HepG2 (cell line): ENCODE measurements at regions not wholly inside any gene's neighbourhood (a gene's known extent, or its start where the extent isn't known, plus 50 kb on each side); places are given as distances from the start of the nearest gene placed in this dataset.

ENCODE experiments used
- ARNT2 ChIP-seq: sonication (generic); formaldehyde crosslinking; IDR thresholded peaks from 2 replicates; pipeline ENCODE4 v1.8.0; 2022; ENCODE audit warnings: mild to moderate bottlenecking, low read depth, missing genetic modification reagents, moderate library complexity
- ATRX ChIP-seq: sonication (generic); formaldehyde crosslinking; IDR thresholded peaks from 2 replicates; pipeline ENCODE4 v1.4.0; 2020; ENCODE audit warnings: missing genetic modification reagents, borderline replicate concordance
- BORCS8-MEF2B ChIP-seq: sonication (generic); formaldehyde crosslinking; IDR thresholded peaks from 2 replicates; pipeline ENCODE4 v1.8.0; 2022; ENCODE audit warnings: mild to moderate bottlenecking, missing genetic modification reagents
- CENPX ChIP-seq: sonication (generic); formaldehyde crosslinking; IDR thresholded peaks from 2 replicates; pipeline ENCODE4 v1.9.0; 2021; ENCODE audit warnings: mild to moderate bottlenecking, missing genetic modification reagents, moderate library complexity
- DR1 ChIP-seq: sonication (generic); formaldehyde crosslinking; IDR thresholded peaks from 2 replicates; pipeline ENCODE4 v1.8.0; 2021; ENCODE audit warnings: mild to moderate bottlenecking, missing genetic modification reagents, inconsistent platforms
- GATAD2A ChIP-seq: IDR thresholded peaks from 2 replicates; pipeline ENCODE4 v1.6.1; 2016
- MTF1 ChIP-seq: sonication (generic); formaldehyde crosslinking; IDR thresholded peaks from 2 replicates; pipeline ENCODE4 v1.5.0; 2020; ENCODE audit warnings: missing genetic modification reagents
- RBM22 ChIP-seq: fragments of 200-400 bp; formaldehyde crosslinking; optimal IDR thresholded peaks from 2 replicates; pipeline ENCODE3; 2017; ENCODE audit warnings: mild to moderate bottlenecking, low read length, moderate library complexity
- RELA ChIP-seq: sonication (generic); formaldehyde crosslinking; IDR thresholded peaks from 2 replicates; pipeline ENCODE4 v1.4.0; 2020; ENCODE audit warnings: missing genetic modification reagents
- RFXANK ChIP-seq: IDR thresholded peaks from 2 replicates; pipeline ENCODE4 v1.6.1; 2016
- SMC3 ChIP-seq: IDR thresholded peaks from 2 replicates; pipeline ENCODE4 v1.6.1; 2011; ENCODE audit warnings: low read length, improper control_type of control experiment
- STAG1 ChIP-seq: sonication (generic); formaldehyde crosslinking; IDR thresholded peaks from 2 replicates; pipeline ENCODE4 v1.4.0; 2020; ENCODE audit warnings: missing genetic modification reagents
- THAP11 ChIP-seq: IDR thresholded peaks from 2 replicates; pipeline ENCODE4 v1.6.1; 2016; ENCODE audit warnings: missing biosample characterization, missing genetic modification reagents
- TOE1 ChIP-seq: sonication (generic); formaldehyde crosslinking; IDR thresholded peaks from 2 replicates; pipeline ENCODE4 v1.4.0; 2020; ENCODE audit warnings: mild to moderate bottlenecking, missing genetic modification reagents
- ZBTB3 ChIP-seq: sonication (generic); formaldehyde crosslinking; IDR thresholded peaks from 2 replicates; pipeline ENCODE4 v1.4.0; 2020; ENCODE audit warnings: low read depth, mild to moderate bottlenecking, moderate library complexity, missing genetic modification reagents, borderline replicate concordance
- ZNF460 ChIP-seq: sonication (generic); formaldehyde crosslinking; IDR thresholded peaks from 2 replicates; pipeline ENCODE4 v1.5.1; 2020; ENCODE audit warnings: missing genetic modification reagents, mild to moderate bottlenecking, borderline replicate concordance
- ZNF567 ChIP-seq: sonication (generic); formaldehyde crosslinking; IDR thresholded peaks from 2 replicates; pipeline ENCODE4 v1.8.1; 2023; ENCODE audit warnings: mild to moderate bottlenecking, missing genetic modification reagents, borderline replicate concordance
- ZNF766 ChIP-seq: sonication (generic); formaldehyde crosslinking; IDR thresholded peaks from 2 replicates; pipeline ENCODE4 v1.5.0; 2020; ENCODE audit warnings: missing genetic modification reagents, borderline replicate concordance
- TF ChIP-seq, protein P1 (sequence below): sonication (generic); formaldehyde crosslinking; conservative IDR thresholded peaks from 2 replicates; pipeline ENCODE4 v1.4.0; 2020; ENCODE audit warnings: missing genetic modification reagents
- TF ChIP-seq, protein P2 (sequence below): sonication (generic); formaldehyde crosslinking; IDR thresholded peaks from 2 replicates; pipeline ENCODE4 v1.4.0; 2020; ENCODE audit warnings: mild to moderate bottlenecking, missing genetic modification reagents
- TF ChIP-seq, protein P3 (sequence below): sonication (generic); formaldehyde crosslinking; IDR thresholded peaks from 2 replicates; pipeline ENCODE4 v1.5.0; 2020; ENCODE audit warnings: missing genetic modification reagents, mild to moderate bottlenecking, borderline replicate concordance
- TF ChIP-seq, protein P4 (sequence below): sonication (generic); formaldehyde crosslinking; IDR thresholded peaks from 2 replicates; pipeline ENCODE4 v1.5.1; 2020; ENCODE audit warnings: mild to moderate bottlenecking, missing genetic modification reagents, borderline replicate concordance

DNA sequence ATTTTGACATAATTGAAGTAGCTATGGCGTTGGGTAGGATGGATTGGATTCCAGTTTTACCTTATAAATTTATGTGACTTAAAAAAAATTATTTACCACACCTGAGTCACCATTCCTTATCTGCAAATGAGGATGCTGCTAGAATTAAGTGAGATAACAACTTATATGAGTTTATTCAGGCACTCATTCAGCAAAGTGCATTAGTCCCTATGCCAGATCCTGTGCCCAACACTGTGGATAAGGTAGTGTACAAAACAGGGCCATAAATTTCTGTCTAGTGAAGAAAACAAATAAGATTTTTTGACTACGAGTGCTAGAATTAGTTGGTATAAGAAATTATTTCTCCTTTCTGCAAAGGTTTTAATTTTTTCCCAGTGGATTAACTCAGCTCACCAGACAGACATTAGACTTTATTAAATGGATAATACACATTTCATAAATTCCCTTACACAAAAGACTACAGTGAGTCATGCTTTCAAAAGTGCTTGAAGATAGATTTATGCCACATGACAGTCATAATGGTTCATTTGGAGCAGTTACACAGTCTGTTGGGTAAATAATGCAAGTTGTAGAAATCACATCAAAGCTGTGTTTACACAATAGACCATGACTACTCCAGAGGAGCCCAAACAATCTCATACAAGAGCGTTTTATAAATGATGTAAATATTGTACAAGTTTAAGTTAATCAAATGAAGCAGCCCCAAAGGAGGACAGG lies 129.9 kb upstream of the TGFBR2 start (continued):
- TF ChIP-seq RBM22 (no peak), DR1 (CRISPR knock-in tag) (no peak), SMC3 (no peak), TOE1 (no peak), BORCS8-MEF2B (no peak), ZNF567 (CRISPR knock-in tag) (no peak), RFXANK (CRISPR knock-in tag) (no peak), RELA (CRISPR knock-in tag) (no peak), ARNT2 (no peak), ZBTB3 (CRISPR knock-in tag) (no peak), STAG1 (CRISPR knock-in tag) (no peak), ATRX (CRISPR knock-in tag) (no peak), THAP11 (no peak), MTF1 (no peak), CENPX (no peak), ZNF460 (CRISPR knock-in tag) (no peak), GATAD2A (peak; percentile 69), ZNF766 (CRISPR knock-in tag) (no peak)
- TF ChIP-seq, protein P1, sequence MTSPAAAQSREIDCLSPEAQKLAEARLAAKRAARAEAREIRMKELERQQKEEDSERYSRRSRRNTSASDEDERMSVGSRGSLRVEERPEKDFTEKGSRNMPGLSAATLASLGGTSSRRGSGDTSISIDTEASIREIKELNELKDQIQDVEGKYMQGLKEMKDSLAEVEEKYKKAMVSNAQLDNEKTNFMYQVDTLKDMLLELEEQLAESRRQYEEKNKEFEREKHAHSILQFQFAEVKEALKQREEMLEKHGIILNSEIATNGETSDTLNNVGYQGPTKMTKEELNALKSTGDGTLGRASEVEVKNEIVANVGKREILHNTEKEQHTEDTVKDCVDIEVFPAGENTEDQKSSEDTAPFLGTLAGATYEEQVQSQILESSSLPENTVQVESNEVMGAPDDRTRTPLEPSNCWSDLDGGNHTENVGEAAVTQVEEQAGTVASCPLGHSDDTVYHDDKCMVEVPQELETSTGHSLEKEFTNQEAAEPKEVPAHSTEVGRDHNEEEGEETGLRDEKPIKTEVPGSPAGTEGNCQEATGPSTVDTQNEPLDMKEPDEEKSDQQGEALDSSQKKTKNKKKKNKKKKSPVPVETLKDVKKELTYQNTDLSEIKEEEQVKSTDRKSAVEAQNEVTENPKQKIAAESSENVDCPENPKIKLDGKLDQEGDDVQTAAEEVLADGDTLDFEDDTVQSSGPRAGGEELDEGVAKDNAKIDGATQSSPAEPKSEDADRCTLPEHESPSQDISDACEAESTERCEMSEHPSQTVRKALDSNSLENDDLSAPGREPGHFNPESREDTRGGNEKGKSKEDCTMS (CRISPR knock-in tag): no peak
- TF ChIP-seq, protein P2, sequence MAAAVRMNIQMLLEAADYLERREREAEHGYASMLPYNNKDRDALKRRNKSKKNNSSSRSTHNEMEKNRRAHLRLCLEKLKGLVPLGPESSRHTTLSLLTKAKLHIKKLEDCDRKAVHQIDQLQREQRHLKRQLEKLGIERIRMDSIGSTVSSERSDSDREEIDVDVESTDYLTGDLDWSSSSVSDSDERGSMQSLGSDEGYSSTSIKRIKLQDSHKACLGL (CRISPR knock-in tag): no peak
- TF ChIP-seq, protein P3, sequence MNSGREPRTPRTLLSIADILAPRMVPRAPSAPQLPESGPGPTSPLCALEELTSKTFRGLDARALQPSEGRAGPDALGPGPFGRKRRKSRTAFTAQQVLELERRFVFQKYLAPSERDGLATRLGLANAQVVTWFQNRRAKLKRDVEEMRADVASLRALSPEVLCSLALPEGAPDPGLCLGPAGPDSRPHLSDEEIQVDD (CRISPR knock-in tag): no peak
- TF ChIP-seq, protein P4, sequence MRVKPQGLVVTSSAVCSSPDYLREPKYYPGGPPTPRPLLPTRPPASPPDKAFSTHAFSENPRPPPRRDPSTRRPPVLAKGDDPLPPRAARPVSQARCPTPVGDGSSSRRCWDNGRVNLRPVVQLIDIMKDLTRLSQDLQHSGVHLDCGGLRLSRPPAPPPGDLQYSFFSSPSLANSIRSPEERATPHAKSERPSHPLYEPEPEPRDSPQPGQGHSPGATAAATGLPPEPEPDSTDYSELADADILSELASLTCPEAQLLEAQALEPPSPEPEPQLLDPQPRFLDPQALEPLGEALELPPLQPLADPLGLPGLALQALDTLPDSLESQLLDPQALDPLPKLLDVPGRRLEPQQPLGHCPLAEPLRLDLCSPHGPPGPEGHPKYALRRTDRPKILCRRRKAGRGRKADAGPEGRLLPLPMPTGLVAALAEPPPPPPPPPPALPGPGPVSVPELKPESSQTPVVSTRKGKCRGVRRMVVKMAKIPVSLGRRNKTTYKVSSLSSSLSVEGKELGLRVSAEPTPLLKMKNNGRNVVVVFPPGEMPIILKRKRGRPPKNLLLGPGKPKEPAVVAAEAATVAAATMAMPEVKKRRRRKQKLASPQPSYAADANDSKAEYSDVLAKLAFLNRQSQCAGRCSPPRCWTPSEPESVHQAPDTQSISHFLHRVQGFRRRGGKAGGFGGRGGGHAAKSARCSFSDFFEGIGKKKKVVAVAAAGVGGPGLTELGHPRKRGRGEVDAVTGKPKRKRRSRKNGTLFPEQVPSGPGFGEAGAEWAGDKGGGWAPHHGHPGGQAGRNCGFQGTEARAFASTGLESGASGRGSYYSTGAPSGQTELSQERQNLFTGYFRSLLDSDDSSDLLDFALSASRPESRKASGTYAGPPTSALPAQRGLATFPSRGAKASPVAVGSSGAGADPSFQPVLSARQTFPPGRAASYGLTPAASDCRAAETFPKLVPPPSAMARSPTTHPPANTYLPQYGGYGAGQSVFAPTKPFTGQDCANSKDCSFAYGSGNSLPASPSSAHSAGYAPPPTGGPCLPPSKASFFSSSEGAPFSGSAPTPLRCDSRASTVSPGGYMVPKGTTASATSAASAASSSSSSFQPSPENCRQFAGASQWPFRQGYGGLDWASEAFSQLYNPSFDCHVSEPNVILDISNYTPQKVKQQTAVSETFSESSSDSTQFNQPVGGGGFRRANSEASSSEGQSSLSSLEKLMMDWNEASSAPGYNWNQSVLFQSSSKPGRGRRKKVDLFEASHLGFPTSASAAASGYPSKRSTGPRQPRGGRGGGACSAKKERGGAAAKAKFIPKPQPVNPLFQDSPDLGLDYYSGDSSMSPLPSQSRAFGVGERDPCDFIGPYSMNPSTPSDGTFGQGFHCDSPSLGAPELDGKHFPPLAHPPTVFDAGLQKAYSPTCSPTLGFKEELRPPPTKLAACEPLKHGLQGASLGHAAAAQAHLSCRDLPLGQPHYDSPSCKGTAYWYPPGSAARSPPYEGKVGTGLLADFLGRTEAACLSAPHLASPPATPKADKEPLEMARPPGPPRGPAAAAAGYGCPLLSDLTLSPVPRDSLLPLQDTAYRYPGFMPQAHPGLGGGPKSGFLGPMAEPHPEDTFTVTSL: peak; percentile 46; the same call in 1 of the 2 replicates
